HK-2 (cell line): ENCODE measurements at regions not wholly inside any gene's neighbourhood (a gene's known extent, or its start where the extent isn't known, plus 50 kb on each side); places are given as distances from the start of the nearest gene placed in this dataset.
"Not testable (repeated sequence)": the region's sequence is repeated elsewhere in the genome, so short reads cannot be mapped to it uniquely, and the experiment has no call there.

Experiments
- DNase-seq: peaks from one replicate; pipeline ENCODE4 v3.0.0-alpha.2; 2018; ENCODE audit not compliant: unreplicated experiment

DNA sequence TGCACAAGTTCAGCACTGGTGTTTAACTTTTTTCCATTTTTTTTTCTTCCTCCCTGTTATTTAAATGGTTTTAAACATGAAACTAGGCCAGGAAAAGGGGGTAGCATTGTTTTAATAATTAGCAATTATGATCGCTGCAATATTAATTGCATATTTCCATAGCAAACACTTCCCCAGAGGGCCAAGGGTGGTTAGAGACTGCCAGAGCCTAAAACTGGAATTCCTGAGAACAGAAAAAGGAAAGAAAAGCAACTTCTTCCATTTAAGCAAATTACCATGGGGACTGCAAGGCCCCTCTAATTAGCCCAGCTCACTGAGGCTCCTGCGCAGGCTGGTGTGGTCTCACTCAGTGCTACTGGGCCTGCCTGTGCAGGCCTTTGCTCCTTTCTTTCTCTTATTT is 201.5 kb downstream of the SMAD2 start:
- no peak for DNase-seq

DNA sequence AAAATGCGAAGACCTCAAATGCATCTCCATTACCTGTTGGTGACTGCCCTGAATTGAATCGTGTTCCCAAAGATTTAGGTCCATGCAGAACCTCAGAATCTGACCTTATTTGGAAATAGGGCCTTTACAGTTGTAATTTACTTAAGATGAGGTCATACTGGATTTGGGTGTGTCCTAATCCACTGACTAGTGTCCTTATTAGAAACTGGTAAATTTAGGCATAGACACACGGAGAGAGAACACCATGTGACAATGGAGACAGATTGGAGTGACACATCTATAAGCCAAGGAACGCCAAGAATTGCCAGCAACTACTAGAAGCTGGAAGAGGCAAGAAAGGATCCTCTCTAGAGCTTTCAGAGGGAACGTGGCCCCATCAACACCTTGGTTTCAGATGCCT is 203.1 kb downstream of the SMAD2 start:
- DNase-seq: no peak

DNA sequence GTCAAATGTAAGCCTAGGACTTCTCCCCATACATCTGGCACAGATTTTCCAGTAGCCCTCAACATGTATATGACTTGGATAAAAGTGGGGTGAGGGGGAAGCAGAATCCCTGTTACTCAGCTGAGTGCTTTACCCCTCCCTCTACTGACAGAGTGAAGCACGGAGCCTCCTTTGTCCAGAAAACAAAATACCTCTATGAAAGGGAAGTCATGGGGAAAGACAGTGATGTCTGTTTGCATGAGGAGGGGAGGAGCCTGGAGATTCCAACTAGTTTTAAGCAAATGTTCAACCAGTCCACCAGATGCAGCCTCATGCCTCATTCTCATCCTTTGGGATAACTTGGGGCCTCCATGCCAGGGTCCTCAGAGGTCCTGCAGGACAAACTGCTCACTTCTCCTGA is 203.9 kb downstream of the SMAD2 start:
- DNase-seq: no peak

DNA sequence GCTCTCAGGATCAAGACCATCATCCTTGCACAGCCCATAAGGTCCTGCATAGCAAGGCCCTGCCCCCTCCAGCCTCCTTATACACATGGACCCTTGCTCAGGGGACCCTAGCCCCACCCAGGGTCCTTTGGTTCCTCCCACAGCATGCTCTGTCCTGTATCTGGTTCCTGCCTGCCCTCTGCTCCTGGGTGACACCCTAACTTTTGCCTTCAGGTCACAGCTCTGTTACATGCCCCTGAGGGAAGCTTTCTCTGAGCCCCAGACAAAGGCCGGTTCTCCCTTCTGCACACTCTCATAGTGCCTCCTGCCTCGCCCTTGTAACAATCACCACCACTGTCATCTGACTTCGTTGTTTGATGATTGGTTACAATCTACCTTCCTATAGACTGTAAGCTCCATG is 204.8 kb downstream of the SMAD2 start:
- DNase-seq: no peak

DNA sequence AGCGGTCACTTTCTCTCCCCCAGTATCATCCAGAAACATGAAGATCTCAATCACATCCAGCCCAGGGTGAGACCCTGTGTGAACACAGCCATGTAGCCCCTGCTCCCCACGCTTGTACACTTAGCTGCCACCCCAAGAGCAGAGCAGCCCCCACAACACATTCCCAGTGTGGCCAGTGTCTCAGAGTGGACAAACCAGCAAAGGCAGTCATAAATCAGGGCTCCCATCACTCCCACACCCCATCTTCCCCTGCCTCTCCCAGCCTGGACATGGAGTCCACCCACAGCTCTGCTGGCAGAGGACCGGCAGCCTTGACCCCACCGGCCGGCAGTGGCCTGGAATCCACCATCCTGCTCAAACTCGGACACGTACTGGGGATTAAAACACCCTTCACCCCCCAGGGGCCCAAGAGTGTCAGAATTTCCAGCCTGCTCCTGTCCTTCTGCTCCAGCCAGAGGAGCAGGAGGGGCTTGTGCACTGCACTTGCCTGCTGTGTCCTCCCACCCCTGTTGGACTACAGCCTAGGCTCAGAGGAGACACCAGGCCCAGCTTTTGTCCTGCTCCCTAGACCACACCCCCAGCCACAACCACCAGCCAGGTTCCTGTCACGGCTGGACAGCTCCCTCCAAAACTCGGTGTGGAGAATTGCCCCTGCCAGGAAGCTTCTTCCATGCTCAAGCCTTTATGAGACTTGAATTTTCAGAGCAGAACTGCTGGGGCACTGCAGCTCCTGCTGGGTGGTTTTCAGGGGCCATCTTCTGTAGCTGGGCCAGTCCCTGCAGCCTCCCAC is 206.1 kb downstream of the SMAD2 start:
- DNase-seq: no peak

DNA sequence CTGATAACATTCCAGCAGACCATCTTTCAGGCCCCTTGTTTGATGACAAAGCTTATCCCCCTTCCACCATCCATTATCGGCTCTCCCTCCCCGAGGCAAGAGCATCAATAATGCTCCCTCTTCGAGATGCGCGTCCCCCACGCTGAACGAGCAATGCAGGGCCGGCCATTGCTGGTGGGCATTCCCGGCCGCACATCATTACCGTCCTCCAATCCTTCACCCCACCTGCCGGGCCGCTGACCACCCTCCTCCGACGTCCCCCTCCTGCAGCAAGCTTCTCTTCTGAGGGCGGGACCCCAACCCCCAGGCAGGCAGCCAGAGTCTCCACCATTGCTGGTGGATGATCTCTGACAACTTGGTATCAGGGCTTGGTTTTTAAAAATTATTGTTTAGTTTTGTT is 208.6 kb downstream of the SMAD2 start:
- DNase-seq: no peak

DNA sequence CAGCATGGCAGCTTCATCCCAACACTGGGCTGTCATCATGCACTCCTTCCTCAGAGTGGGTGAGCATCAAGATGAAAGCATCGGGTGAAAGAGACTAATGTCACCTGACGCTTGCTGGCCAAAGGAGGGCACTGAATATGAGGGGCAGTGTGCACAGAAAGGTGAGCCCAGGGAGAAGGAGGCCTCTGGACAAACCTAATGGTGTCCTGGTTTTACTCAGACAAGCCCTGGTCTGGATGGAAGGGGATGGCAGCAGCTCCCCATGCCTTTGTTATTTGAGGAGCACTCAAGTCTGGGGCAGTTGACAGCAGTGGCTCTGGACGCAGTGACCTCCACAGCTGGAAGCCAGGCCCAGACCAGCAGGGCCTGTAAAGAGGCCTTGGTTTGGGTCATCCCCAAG is 209.7 kb downstream of the SMAD2 start:
- DNase-seq: no peak

DNA sequence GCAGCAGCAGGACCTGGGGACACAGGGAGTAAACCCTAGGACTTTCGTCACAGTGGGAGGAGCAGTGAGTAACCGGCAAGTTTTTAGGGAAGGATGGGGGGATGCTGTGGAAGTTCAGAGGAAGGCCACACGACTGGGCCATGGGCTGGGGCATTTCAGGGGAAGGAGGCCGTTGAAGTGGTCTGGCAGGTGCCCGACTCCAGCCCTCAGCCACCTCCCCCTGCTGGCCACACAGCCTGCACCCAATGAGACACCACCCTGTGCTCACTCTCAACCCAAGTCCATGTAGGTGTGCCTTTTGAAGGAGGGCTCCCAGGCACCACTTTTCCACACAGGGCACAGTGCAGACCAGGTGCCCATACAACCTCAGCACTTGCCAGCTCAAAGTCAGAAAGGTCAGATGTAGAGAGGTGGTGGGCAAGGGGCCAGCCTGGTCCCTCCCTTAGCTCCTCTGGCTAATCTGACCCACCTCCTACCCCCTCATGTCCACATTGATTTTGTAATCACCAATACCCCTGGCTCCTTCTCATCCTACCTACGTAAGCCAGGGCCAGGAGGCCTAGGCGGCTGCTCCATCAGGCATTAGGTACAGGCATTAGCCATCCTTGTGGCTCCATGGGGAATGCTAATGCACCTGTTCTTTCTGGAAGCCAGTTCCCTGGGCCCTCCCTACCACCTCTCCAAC is 211.2 kb downstream of the SMAD2 start:
- no peak for DNase-seq

DNA sequence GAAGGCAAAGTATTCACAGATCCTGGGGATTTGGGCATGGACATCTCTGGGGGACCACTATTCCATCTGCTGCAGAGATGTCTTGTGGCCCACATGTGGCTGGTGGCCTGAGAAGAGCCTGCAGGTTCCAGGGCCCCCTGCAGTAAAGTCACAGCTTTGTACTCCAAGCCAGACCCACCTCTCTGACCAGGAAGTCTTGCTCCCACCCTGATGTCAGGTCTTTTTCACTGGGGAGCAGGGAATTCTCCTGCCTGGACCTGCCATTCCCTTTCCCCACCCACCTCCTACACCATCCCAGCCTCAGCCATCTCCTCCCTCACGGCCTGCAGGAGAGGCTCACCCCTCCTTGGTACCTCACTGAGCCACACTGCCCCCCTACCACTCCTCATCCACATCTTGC is 211.8 kb downstream of the SMAD2 start:
- DNase-seq: no peak

DNA sequence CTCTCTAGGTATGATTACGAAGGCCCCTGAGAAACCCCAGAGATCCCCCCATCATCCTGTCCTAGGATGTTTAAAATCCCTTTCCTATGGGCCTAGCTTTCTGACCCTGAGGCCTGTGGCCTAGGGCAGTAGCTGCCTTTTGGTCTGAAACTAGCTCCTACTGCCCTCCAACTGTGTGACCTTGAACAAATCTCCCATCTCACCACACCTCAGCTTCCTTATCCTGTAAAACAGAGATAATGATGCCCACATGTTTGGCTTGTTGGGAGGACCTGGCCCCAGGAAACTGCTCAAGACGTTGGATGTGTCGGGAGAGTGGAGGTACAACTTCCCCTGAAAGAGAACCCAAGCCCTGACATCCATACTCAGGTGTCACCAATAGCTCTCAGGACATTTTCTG is 213.2 kb downstream of the SMAD2 start:
- DNase-seq: no peak

DNA sequence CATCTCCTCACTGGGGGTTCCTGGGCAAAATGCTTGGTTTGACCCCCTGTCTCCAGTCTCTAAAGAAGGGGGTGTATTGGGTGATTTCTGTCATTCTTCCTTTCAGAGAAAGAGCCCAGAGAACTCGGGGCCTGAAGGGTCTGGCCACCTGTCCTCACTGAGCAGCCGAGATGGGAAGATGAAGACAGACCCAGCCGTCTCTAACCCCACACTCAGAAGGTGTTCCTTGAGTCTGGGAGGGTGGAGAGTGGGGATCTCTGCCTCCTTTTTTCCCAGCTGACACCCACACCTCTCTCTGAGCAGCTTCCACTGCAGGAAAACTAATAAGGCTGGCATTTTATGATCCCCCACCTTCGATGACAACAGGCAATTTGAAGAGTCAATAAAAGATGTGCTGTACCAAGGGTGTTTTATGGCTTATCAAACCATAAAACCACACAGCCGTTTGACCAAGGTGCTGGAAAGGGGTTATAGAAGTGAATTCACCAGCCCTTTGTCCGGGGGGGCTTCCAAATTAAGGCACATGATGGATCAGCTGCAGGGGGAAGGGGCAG is 213.8 kb downstream of the SMAD2 start:
- no peak for DNase-seq

DNA sequence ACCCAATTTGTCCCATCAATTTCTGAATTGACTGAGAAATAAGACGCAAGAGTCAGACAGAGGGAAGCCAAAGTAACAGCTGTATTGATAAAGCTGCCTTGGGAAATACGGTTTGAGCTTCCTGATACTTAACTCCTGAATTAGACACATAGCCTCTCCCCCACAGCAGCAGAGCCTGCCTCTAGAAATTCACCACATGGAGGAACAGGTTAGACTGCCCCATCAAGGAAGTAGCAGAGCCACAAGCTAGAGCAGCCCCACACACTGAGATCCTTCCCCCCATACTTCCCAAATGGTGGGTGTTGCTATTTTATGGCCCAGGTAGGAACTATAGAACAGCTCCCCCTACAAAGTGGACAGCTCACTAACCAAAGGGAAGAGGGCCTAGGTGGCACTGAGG is 220.0 kb downstream of the SMAD2 start:
- DNase-seq: no peak

DNA sequence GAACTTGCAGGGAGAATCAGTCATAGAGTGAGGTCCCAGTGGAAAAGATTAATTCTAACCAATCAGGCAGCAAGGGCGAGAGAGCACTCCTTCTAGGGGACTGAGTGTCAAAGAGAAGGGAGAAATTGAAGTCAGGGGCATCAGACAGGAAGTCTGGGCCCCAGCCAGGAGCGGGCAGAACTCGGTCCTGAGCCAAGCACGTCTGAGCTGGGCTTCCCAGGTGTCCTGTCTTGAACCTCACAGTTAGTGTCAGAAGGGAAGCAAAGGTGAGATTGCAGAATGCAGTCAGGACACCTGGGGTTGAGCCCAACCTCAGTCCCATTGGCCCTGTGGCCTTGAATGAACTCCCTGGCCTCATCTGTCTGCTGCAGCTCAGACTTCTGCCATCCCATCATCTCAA is 220.9 kb downstream of the SMAD2 start:
- DNase-seq: no peak

DNA sequence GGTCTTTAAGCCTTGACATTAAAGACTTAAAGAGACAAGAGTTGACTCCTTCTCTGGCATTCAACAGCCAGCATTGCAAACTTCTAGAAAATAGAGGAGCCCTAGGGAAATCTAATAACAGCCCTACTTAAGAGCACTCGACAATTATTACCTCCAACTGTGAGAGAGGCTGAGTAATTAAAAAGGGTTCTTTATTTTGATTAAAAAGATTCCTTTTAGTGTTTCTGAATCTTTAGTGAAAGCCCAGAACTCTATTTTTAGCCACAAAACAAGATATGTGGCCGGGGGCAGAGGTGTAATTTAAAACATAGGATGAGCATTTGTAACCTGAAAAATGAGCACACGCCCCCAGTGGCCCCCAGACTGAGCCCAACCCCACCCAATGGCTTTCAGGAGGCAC is 222.3 kb downstream of the SMAD2 start:
- no peak for DNase-seq

DNA sequence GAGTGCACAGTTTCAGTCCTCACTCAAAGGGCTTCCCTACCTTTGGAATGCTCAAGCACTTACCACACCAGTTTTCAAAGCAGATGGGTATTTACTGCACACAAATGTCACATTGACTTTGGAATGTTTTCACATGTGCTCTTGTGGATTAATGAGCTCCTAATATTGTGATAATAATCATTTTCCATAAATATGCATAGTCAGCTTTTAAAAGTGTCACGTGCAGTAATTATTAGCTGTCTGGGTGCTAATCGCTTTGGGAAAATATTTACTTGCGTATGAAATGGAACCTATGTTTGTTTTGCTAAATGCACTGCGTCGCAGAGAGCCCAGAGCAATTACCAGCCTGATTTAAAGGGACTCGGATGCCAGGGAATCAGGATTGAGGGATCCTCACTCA is 229.3 kb downstream of the SMAD2 start:
- DNase-seq: no peak

DNA sequence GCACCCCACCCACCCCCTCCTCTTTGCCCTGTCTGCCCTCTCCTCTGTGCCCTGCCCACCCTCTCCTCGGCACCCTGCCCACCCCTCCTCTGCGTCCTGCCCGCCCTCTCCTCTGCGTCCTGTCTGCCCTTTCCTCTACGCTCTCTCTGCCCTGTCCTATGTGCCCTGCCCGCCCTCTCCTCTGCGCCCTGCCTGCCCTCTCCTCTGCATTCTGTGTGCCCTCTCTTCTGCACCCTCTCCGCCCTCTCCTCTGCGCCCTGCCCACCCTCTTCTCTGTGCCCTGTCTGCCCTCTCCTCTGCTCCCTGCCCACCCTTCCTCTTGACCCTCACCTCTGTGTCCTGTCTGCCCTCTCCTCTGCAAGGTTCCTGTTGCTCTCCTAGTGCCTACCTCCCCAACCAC is 233.6 kb downstream of the SMAD2 start:
- no peak for DNase-seq

DNA sequence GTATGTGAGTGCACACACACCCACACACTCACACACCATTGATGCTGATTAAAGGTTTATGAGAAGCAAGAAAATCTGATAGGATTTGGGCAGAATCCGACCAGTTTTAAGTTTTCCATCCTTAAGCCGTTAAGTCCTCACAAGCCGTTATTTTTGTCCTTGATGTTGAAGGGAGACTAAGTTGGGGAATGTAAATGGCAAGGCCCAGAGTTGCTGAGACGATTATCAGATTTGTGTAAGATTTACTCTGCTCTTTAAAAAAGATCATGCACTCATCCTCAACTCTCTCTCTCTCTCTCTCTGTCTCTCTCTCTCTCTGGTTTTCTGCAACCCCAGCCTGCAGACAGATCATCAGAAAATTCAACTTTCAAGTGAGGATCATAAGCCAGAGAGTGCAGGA is 238.8 kb downstream of the SMAD2 start:
- no peak for DNase-seq

DNA sequence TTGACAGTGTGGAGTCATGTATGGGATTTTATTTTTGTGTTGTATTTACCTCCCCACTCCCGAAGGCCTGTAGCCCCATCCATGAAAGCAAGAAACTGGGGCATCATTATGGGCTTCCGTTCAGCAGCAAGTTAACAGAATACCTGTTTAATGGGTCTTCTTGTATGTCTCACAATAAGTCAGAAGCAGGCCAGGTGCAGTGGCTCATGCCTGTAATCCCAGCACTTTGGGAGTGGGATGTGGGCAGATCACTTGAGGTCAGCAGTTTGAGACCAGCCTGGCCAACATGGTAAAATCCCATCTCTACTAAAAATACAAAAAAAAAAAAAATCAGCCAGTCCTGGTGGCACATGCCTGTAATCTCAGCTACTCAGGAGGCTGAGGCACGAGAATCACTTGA is 239.7 kb downstream of the SMAD2 start:
- not testable (repeated sequence) for DNase-seq

DNA sequence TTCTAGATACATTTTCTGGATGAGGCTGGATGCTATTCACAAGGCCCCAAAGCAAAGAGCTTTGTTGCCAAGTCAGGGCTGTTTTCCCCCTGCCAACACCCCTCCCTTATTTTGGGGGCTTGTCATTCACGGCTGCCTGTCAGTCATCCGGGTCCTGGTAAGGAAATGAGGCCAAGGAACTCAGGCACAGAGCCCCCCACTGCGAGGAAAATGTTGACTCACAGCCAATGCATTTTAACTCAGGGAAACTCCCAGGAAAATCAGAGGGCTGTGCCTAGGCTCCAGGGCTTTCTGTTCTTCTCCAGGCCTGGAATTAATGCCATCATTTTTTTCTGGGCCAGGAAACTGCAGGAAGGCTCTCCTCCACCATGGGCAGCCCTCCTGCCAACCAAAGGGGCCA is 241.1 kb downstream of the SMAD2 start:
- DNase-seq: no peak

DNA sequence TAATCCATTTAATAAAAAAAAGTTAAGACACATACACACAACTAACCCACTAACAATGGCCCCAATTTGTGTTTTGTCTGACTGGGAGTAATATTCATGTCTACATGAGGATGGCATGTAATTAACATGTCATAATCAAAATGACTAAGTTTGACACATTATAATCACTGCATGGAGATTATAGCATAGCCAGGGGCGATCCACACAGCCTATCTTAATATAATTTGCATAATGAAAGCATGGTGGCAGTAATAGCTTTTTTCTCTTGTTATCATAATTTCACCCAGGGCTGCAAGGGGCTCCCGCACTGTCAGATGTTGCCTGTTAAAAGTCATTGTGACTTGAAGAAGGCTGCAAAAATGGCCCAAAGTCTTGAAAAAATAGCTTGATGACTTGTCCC is 243.7 kb downstream of the SMAD2 start:
- no peak for DNase-seq

DNA sequence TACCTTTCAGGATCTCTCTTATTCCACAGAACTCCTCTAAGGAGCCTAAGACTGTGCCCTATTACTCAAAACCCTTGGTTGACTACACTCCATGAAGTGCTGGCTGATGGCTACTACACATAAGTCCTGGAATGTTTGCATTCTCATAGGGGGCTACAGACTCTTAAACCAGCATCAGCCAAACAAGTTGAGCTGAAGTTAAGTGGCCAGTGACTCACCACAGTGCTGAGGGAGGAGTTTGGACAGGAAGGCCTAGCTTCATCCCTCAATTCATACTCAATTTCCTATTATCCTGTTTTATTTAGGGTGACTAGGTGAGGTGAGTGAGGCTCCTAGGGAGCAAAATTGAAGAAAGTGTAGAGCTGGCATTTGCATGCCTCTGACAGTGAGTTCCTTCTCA is 246.7 kb downstream of the SMAD2 start:
- no peak for DNase-seq

DNA sequence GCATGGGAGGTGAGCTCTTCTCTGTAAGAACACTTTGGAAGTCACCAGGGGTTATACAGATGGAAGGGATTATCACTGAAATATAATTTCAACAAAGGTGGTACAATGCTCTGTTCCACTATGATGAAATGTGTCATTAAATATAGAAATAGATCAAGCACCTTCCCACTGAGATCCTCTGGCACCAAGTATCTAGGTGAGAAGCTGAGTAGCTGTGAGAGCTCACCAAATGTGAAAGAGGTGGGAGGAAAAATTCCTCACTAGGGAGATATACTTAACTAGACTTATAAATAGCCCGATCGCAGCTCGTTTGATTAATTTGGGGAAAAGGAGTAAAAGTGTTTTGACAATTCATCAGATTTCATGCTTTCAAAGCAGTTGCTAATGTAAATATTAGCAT is 247.6 kb downstream of the SMAD2 start:
- DNase-seq: no peak

DNA sequence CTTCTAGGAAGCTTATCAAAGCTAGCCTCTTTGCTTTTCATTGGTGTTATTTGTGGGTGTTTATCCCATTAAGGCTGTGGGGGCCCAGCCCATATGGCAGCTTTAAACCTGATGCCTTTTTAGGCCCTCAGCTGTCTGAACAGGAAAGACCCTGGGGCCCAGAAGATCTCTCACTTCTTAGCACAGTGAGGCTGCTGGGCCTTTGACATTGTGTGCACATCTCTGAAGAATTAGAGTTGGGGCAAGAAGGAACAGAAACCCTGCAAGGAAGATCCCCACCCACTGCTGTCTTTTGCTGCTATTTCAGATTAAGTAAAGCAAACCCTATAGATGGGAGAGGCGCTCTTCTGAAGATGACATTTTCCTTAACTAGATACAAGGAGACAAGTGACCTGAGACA is 250.0 kb downstream of the SMAD2 start:
- DNase-seq: no peak
